ENCODE measurements at regions not wholly inside any gene's neighbourhood (a gene's known extent, or its start where the extent isn't known, plus 50 kb on each side); places are given as distances from the start of the nearest gene placed in this dataset.
"Not testable (repeated sequence)": the region's sequence is repeated elsewhere in the genome, so short reads cannot be mapped to it uniquely, and the experiment has no call there.

DNA sequence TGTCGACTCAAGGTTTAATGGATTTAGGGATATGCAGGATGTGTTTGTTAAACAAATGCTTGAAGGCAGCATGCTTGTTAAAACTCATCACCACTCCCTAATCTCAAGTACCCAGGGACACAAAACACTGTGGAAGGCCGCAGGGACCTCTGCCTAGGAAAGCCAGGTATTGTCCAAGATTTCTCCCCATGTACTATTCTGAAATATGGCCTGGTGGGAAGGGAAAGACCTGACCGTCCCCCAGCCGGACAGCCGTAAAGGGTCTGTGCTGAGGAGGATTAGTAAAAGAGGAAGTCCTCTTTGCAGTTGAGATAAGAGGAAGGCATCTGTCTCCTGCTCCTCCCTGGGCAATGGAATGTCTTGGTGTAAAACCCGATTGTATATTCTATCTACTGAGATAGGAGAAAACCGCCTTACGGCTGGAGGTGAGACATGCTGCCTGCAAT lies 85.3 kb upstream of the ZNF322 start:
- TF ChIP-seq POLR2A, EP300 (IDR thresholded peaks at IDR 0.05): not testable (repeated sequence)
- TF ChIP-seq, protein P1, sequence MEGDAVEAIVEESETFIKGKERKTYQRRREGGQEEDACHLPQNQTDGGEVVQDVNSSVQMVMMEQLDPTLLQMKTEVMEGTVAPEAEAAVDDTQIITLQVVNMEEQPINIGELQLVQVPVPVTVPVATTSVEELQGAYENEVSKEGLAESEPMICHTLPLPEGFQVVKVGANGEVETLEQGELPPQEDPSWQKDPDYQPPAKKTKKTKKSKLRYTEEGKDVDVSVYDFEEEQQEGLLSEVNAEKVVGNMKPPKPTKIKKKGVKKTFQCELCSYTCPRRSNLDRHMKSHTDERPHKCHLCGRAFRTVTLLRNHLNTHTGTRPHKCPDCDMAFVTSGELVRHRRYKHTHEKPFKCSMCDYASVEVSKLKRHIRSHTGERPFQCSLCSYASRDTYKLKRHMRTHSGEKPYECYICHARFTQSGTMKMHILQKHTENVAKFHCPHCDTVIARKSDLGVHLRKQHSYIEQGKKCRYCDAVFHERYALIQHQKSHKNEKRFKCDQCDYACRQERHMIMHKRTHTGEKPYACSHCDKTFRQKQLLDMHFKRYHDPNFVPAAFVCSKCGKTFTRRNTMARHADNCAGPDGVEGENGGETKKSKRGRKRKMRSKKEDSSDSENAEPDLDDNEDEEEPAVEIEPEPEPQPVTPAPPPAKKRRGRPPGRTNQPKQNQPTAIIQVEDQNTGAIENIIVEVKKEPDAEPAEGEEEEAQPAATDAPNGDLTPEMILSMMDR (IDR thresholded peaks at IDR 0.05), result not testable (repeated sequence)

Measured in tibial nerve (tissue), 4 donors.